Skeletal muscle tissue (tissue), 3 donors: ENCODE measurements at regions not wholly inside any gene's neighbourhood (a gene's known extent, or its start where the extent isn't known, plus 50 kb on each side); places are given as distances from the start of the nearest gene placed in this dataset.

ENCODE experiments used
- H3K27ac ChIP-seq: one replicate; pipeline ENCODE4 v1.7.0; 2013; ENCODE audit warnings: mild to moderate bottlenecking, low read depth, low read length, inconsistent platforms
- H3K27me3 ChIP-seq, 3 donors: one replicate each; pipeline ENCODE4 v1.7.0; 2013; ENCODE audit warnings: low read length in 3 of 3; ENCODE audit not compliant: control insufficient read depth in 3 of 3, insufficient read depth in 3 of 3
- H3K36me3 ChIP-seq, 3 donors: one replicate each; pipeline ENCODE4 v1.7.0; 2013; ENCODE audit warnings: low read length in 3 of 3; ENCODE audit not compliant: control insufficient read depth in 3 of 3, insufficient read depth in 3 of 3
- H3K4me1 ChIP-seq, 3 donors: one replicate each; pipeline ENCODE4 v1.7.0; 2013; ENCODE audit warnings: low read length in 3 of 3, mild to moderate bottlenecking in 3 of 3; ENCODE audit not compliant: control insufficient read depth in 3 of 3, insufficient read depth in 3 of 3
- H3K4me3 ChIP-seq, 3 donors: one replicate each; pipeline ENCODE4 v1.7.0; 2013; ENCODE audit warnings: low read length in 3 of 3
- H3K9ac ChIP-seq, 3 donors: one replicate each; pipeline ENCODE4 v1.7.0; 2013; ENCODE audit warnings: low read length in 3 of 3, mild to moderate bottlenecking in 3 of 3, moderate library complexity in 2 of 3, low read depth in 1 of 3
- H3K9me3 ChIP-seq, 3 donors: one replicate each; pipeline ENCODE4 v1.7.0; 2013; ENCODE audit warnings: low read length in 3 of 3; ENCODE audit not compliant: control insufficient read depth in 3 of 3
- donor health status: Osteomylitis.

- no peaks in the 10 kb centered on the region for H3K27me3 ChIP-seq
- no peaks in the 10 kb centered on the region for H3K4me1 ChIP-seq
- H3K27ac ChIP-seq = no peak overlapping the region
- H3K9ac ChIP-seq = no peak overlapping the region
- no peaks in the 10 kb centered on the region for H3K9me3 ChIP-seq
- no peaks in the 10 kb centered on the region for H3K36me3 ChIP-seq
- no peak overlapping the region for H3K4me3 ChIP-seq
Observed at GRCh38 chr11:92854952-92855351, 114.5 kb upstream of the MTNR1B start.

GRCh38 chr11:92855607-92856405, 113.6 kb upstream of the MTNR1B start:
- Histone ChIP-seq H3K4me3 (no peak overlapping the region), H3K27ac (no peak overlapping the region), H3K4me1 (no peaks in the 10 kb centered on the region), H3K9ac (no peak overlapping the region), H3K27me3 (no peaks in the 10 kb centered on the region), H3K36me3 (no peaks in the 10 kb centered on the region), H3K9me3 (no peaks in the 10 kb centered on the region)

GRCh38 chr11:92857407-92857806, 112.0 kb upstream of the MTNR1B start:
- Histone ChIP-seq H3K4me3 (no peak overlapping the region), H3K9me3 (no peaks in the 10 kb centered on the region), H3K9ac (no peak overlapping the region), H3K4me1 (no peaks in the 10 kb centered on the region), H3K27ac (no peak overlapping the region), H3K27me3 (no peaks in the 10 kb centered on the region), H3K36me3 (no peaks in the 10 kb centered on the region)

- Histone ChIP-seq H3K9ac (no peak overlapping the region), H3K36me3 (no peaks in the 10 kb centered on the region), H3K4me3 (no peak overlapping the region), H3K9me3 (no peaks in the 10 kb centered on the region), H3K4me1 (no peaks in the 10 kb centered on the region), H3K27me3 (no peaks in the 10 kb centered on the region), H3K27ac (no peak overlapping the region)
Observed at GRCh38 chr11:92859156-92859690, 110.2 kb upstream of the MTNR1B start.

GRCh38 chr11:92861634-92862033, 107.8 kb upstream of the MTNR1B start:
- no peaks in the 10 kb centered on the region for H3K4me1 ChIP-seq
- H3K27me3 ChIP-seq = no peaks in the 10 kb centered on the region

GRCh38 chr11:92865352-92865751, 104.1 kb upstream of the MTNR1B start:
- Histone ChIP-seq H3K36me3 (no peaks in the 10 kb centered on the region), H3K4me3 (no peak overlapping the region), H3K9ac (no peak overlapping the region), H3K9me3 (no peaks in the 10 kb centered on the region), H3K4me1 (no peaks in the 10 kb centered on the region), H3K27ac (no peak overlapping the region), H3K27me3 (no peaks in the 10 kb centered on the region)

More at GRCh38 chr11:92861634-92862033, 107.8 kb upstream of the MTNR1B start:
- Histone ChIP-seq H3K27ac (no peak overlapping the region), H3K36me3 (no peaks in the 10 kb centered on the region), H3K9ac (no peak overlapping the region), H3K4me3 (no peak overlapping the region), H3K9me3 (no peaks in the 10 kb centered on the region)

- no peak overlapping the region for H3K27ac ChIP-seq
- H3K9ac ChIP-seq = no peak overlapping the region
- no peak overlapping the region for H3K4me3 ChIP-seq
Observed at GRCh38 chr11:92866679-92867282, 102.7 kb upstream of the MTNR1B start.

GRCh38 chr11:92867913-92868619, 101.4 kb upstream of the MTNR1B start:
- Histone ChIP-seq H3K4me1 (no peaks in the 10 kb centered on the region), H3K36me3 (no peaks in the 10 kb centered on the region), H3K9me3 (no peaks in the 10 kb centered on the region), H3K27ac (no peak overlapping the region), H3K4me3 (no peak overlapping the region), H3K9ac (no peak overlapping the region), H3K27me3 (no peaks in the 10 kb centered on the region)

More at GRCh38 chr11:92866679-92867282, 102.7 kb upstream of the MTNR1B start:
- H3K4me1 ChIP-seq = no peaks in the 10 kb centered on the region
- no peaks in the 10 kb centered on the region for H3K27me3 ChIP-seq
- H3K9me3 ChIP-seq = no peaks in the 10 kb centered on the region
- H3K36me3 ChIP-seq = no peaks in the 10 kb centered on the region

GRCh38 chr11:92869716-92870115, 99.7 kb upstream of the MTNR1B start:
- Histone ChIP-seq H3K9ac (no peak overlapping the region), H3K4me3 (no peak overlapping the region), H3K9me3 (no peaks in the 10 kb centered on the region), H3K4me1 (no peaks in the 10 kb centered on the region), H3K27me3 (no peaks in the 10 kb centered on the region), H3K36me3 (no peaks in the 10 kb centered on the region), H3K27ac (no peak overlapping the region)
